HG02981 (cell line): ENCODE measurements at regions not wholly inside any gene's neighbourhood (a gene's known extent, or its start where the extent isn't known, plus 50 kb on each side); places are given as distances from the start of the nearest gene placed in this dataset.

Source experiments
- ATAC-seq: cut with Tn5 transposase; IDR thresholded peaks from one replicate; pipeline ENCODE4 v1.9.1; 2021; ENCODE audit warnings: mild to moderate bottlenecking, moderate library complexity; ENCODE audit not compliant: unreplicated experiment

DNA sequence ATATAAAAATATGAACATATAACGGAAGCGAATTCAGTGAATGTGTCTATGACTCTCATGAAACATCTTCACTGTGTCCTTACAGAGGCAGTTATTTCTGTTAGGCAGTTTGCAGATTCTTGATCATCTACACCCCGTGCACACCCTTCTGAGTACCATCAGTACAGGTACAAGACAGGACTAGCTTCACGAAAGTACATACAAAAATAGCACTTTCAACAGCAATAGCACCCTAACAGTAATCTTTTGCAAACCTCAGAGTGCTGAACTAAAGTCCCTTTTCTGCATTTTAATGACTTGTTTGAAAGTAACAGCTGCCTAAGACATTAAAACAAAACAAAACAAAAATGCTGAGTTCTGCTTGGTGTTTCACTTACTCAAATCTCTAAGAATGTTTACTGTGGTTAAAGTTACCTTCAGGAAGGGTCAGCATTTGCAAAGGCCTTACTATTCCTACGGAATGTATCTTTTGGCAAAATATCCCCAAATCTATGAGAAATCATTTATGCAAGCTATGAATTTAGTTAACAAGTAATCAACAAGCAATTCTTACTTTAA is 104.1 kb downstream of the CNTN3 start:
- ATAC-seq: no peak

DNA sequence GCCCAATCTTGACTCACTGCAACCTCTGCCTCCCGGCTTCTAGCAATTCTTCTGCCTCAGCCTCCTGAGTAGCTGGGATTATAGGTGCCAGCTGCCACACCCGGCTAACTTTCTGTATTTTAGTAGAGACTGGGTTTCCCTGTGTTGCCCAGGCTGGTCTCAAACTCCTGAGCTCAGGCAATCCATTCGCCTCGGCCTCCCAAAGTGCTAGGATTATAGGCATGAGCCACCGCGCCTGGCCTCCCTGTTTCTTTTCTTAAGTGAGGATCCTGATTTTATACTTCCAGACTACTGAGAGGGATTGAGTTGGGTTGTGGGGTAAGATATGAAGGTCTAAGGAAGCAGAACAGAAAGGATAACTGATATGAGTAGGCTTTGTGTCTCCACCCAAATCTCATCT is 106.8 kb downstream of the CNTN3 start:
- ATAC-seq: no peak

DNA sequence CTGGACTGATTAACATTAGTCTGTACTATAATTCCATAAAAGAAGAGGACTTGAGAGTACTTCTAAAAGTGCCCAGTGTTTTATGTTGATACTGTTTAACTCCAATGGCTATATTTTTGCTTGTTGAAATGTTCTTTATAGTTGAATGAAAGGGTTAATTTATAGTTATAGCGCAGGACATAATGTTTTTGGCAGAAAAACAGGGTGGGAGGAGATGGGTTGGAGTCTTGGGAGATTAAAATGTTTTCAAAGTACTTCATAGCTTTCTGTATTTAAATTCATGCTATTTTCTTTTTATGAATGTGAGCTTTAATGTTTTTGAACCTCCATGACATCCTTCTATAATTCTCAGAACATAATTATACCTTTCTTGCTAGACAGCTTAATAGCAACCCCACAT is 108.2 kb downstream of the CNTN3 start:
- no peak for ATAC-seq

DNA sequence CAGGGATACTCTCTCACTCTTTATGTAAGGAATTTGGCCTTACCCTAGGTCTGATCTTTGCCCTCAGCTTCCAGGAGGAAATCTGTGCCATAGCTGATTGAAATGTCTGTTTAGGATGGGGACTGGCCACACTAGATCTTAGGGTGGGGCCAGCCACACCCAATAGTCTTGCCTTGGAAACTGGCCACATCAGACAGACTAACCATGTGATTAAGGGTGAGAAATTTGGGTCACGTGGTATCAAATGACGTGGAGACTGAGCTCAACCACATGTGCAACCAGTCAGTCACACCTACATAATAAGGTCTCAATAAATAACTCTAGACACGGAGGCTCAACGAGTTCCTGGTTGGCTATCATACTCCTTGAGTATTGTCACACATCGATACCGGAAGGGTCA is 113.5 kb downstream of the CNTN3 start:
- ATAC-seq: no peak

DNA sequence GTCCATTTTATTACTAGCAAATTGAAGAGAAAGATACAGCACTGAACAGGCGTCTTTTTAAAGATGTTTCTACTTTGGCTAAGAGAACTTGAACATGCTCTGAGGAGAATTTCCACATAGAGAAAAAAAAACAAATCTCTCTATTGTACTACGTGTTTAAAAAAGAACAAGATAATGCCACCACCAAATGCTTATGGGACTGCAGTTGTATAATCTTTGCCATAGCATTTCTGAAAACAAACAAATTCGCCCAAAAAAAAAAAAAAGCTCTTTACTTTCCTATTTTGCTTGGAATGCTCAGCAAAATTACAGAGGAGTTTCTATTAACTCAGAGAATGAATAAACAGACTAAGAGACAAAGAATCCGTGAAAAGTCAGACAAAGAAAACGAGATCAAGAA is 114.2 kb downstream of the CNTN3 start:
- no peak for ATAC-seq

DNA sequence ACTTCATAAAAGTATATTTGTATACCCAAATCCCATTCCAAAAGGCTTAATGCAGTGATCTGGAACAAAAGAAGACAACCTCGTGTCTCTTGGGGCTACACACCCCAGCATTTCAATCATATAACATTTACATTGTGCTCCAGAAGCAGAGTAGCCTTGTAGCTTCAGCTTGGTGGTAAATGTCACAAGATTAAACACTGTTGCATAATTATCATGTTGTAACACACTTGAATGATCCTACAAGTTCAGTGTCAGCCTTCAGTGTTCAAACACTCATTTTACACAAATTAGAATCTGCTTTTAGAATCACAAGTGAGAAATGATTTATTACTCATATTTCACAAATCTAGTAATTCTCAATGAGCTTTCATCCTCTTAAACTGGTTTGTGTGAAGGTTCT is 122.6 kb downstream of the CNTN3 start:
- no peak for ATAC-seq

DNA sequence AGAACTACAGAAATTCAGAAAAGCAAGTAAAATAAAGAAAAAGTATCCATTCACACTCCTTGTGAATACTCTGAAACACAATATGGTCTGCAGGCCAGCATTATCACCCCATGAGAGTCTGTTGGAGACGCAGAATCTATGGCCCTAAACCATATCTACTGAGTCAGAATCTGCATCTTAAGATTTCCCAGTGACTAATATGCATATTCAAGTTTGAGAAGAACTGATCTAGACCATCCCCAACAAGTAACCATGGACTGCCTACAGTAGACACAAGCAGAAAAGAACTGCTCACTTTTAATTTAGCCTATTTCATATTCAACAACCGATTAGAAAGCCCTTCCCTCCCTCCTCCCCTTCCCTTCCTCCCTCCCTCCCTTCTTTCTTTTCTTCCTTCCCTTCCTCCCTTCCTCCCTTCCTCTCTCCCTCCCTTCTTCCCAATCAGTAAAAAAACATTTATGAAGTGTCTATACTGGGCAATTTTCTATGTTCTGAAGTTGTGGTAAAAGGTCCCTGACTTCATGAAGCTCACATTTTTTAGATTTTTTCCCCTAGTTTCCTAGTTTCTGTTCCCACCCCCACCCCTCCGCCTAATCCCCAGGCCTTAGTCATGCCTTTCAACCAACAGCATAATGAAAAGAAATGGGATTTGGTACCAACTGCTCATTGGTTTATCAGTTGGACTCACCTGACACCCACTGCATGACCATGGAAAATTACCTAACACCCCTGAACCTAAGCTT is 125.2 kb downstream of the CNTN3 start:
- no peak for ATAC-seq

DNA sequence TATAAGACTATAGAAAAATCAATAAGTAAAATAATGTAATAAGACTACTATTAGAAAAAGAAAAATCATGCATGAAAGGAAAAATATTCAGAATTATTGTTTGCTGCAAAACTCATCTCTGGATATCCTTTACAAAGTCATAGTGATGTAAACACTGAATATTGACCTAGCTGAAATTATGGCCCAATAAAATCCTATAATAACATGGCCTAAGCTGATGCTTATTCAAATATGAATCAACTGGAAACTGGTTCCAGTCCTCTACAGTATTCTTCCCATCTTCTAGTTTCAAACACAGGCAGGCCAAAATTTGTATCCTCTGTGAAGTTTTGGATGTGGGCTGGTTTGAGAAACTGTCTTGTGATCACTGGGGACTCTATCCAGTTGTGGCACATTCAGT is 134.5 kb downstream of the CNTN3 start:
- no peak for ATAC-seq

DNA sequence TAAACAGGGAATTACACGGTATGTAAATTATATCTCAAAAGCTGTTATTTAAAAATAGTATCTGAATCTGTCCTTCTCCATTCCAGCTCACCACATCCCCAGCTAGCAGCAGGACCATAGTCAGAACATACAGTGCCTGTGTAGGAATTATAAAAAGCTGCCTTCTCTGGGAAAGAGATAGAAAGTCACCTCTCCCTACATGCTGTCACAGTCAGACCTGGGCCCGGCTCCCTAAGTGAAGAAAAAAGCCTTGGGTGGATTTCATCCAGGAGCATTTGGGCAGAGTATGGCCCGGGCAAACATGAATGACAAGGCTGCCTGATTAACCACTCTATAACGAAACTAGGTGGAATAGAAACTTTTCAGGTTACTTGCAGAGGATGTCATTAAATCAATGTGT is 144.1 kb downstream of the CNTN3 start:
- no peak for ATAC-seq

DNA sequence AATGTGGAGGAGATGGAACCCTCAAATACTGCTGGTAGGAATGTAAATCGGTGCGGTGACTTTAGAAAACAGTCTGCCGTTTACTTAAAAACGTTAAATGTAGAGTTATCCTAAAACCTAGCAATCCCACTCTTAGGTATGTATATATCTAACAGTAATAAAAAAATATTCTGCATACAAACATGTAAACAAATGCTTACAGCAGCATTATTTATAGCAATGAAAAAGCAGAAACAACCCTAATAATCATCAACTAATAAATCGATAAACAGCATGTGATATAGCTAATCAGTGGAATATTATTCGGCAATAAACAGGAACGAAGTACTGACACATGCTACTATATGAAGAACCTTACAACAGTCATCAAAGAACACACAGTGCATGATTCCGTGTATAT is 144.7 kb downstream of the CNTN3 start:
- ATAC-seq: no peak

DNA sequence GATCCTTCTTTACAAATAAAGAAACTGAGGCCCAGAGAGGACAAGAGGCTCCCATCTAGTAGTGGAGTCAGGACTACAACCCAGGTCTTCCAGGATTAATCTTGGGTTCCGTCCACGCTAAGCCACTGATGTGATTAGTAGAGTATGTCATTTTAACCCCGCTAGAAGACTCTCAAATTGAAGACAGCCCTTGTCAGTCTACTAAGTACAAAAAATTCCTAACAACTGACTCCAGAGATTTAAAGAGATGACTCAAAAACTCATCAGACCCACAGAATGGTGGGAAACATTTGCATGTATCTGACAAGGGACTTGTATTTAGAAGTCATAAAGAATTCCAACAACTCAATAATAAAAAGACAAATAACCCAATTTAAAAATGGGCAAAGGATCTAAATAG is 145.3 kb downstream of the CNTN3 start:
- ATAC-seq: no peak

DNA sequence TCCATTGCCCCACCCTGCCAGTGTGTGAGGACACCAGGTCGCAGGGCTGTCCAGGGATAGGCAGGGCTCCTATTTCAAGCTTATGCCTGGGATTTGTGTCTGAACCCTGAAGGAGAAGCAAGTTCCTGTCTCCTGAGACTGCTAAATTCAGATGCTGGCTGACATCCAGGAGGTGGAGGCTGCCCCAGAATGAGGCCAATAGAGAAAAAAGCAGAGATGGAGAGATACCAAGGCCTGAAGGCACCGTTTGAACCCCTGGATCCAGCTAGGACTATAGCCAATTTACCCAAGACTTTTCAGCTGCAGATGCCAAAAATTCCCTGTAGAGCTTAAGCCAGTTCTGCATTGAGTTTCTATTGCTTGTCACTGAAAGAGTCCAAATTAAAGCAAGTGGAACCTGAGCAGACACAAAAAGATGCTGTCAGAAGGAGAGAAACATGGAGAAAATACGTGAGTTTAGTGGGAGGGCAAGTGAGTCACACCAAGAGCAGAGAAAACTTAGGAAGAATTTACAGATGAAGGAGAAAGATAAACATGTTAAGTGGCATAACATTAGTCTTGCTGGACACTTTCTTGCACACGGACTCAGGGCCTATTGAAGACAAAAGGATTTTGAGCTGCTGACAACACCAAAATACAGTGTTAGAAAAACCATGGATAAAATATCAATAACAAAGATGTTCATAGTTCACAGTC is 148.6 kb downstream of the CNTN3 start:
- ATAC-seq: no peak

DNA sequence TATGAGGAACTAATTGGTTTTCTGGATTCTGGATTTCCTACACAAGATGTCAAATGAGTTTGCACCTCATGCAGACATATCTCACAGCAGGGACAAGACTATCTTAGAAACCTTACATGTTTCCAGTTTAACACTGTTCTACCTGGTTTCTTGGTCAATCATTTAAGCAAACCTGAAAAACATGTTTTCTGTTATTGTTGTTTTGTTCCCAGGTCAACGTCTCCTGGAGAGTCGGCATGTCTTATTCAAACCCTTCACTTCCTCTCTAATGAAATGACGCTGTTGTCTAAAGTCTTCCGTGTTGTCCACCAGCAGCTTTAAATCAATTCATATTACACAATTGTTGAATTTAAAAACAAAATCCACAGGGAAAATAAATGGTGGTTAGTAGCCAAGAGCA is 150.9 kb downstream of the CNTN3 start:
- ATAC-seq: no peak

DNA sequence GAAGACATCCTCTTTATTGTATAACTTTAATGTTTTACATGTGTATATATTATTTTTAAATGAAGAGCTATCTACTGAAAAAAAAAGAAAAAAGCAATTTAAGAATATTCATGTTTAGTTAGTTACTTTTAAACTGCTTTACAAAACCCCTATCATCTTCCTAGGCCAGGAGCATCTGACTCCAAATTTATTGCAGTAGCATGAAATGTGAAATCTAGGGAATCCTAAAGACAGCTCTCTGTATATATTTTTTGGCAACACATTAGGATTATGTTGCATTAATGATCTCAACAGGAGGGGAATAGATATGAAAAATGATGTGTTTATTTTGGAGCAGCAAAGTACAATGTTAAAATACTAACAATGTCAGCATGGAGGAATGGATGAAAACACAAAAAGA is 158.3 kb downstream of the CNTN3 start:
- ATAC-seq: no peak

DNA sequence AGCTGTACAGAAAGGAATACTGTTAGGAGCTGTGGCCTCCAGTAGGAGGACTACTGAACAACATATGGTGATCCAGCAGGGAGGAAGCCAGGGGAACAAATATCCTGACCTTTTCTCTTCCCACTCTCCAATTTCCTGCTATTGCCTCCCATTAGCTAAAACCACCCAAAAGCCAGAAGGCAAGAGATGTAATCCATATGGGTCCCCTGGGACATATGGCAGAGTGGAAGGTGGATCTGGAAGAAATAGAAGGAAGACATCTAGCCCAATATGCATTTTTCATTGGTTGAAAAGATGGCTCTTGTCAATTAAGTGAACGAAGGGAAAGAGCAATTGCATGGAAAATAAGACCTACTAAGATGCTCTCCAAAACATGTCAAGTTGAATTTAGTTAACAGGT is 167.2 kb downstream of the CNTN3 start:
- ATAC-seq: no peak

DNA sequence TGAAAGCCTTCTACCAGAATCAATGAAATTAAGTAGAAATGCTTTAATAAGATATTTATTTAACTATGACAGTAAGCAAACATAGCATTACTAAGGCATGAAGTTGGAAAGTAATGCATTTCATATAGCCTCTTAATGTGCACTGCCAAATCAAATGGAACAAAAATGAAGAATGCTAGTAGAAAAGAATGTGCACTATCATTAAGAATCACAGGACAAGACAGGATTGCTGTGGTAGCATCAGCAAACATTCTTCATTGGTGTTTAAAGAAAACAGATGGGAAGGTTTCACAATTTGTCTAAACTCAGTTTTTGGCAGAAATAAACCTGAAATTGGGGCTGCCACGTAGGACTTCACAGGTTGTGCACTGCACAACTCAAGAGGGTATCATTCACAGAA is 168.9 kb downstream of the CNTN3 start:
- ATAC-seq: no peak

DNA sequence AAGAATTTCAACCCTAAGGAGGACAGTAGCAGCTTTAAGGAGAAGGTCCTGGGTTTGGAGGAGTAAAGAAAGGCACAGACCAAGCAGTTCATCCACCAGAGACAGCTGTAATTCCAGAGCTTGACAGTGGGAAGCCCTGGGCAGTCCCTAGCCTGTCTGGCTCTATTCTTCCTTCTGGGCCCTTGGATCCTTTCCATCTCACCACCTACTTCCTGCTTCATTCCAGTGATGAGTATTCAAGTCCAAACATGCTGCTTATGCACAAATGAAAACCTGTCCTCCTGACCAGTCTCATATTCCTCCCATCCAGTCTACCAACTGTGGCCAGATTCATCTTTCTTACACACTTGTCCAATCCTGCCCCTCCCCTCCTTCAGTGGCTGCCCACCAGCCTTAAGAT is 171.4 kb downstream of the CNTN3 start:
- no peak for ATAC-seq

DNA sequence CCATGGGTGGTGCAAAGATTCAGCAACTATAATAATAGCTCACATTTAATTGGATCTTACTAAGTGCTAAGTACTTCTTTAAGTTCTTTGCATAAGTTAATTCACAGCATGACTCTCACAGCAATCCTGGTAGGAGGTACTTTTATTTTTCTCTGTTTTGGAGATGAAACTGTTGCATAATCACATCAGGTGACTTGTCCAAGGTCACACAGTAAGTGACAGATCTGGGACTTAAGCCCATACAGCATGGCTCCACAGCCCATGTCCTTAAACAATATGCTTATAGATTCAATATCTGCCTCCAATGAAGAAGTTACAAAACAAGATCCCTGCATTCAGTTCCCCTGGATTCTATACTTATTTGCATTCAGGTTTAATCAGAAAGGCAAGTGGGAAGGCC is 171.8 kb downstream of the CNTN3 start:
- ATAC-seq: no peak

DNA sequence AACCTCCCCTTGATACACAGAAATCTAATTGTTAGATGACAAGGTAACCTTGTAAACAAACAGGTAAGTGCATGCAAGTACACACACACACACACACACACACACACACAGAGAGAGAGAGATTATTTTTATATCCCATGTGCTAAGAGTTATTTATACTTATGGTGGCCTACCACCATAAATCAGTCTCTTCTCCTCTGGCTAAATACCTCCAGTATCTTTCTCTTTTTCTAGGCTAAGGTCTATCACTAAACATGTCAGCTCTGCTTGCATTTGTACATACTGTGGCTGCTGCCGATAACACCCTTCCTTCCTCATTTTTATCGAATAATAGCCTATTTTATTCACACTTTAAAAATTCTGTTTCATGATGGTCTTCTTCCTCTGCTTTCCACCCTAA is 172.4 kb downstream of the CNTN3 start:
- ATAC-seq: no peak

DNA sequence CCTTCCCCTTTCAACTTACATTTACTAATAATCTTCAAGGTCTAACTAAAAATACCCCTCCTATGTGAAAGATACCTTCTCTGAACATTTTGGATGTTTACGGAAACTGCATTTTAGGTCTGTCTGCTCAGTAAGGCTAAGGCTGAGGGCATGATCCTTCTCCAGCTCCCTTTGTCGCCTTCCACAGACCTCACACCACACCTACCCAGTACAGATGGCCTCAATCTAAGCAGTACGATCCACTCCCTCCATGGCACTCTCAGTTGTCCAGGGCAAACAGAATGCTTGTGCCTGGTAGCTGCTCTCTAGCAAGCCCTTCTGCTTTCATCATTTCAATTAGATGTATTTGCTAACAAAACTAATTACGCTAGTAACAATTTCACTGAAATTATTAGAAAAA is 178.3 kb downstream of the CNTN3 start:
- ATAC-seq: no peak

DNA sequence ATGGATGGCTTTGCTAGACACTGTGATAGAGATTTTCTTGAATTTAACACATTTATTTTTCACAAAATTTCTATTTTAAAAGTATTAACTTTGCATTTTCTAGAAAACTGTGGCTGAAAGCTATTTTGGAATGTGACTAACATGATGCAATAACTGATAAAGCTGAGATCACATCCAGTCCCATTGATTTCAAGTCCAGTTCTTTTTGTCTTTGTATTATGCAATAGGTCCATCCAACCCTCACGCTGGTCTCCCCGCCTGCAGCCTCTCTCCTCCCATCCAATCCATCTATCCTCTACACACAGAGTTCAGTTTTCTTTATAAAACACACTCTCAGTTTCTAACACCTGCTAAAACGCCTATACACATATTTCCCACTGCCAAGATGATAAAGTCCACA is 178.8 kb downstream of the CNTN3 start:
- no peak for ATAC-seq

DNA sequence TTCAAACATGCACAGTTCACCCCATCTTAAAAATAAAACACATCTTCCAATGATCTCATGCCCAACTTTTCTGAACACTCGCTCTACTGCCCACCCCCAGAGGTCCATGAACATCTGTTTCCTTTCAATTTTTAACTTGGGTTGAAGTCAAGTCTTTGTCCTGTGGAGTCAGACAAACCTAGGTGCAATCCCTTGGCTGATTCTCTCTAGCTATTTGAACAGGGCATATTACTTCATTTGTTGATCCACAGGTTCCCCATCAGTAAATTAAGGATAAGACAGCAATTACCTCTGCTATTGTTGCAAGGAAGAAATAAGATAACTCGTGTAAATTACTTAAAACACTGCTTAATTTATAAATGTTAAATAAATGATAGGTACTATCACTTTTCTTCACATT is 180.1 kb downstream of the CNTN3 start:
- no peak for ATAC-seq

DNA sequence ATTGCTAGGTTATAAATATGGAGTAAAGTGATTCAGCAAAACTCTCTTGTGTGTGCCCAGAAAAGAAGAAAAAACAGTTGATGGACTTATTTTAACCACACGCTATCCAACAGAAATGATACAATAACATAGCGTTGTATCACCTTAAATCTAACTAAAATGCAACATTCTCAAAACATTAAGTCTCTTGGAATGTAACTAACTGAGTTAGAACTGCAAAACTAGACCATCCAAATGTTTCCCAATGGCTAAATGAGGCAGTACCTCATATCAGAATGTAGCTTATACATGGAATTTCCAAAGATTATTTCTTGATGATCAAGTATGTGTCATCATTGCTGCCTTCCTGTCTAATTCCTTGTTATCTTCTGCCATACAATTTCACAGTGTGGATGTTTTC is 187.9 kb downstream of the CNTN3 start:
- no peak for ATAC-seq
